ENCODE measurements at regions not wholly inside any gene's neighbourhood (a gene's known extent, or its start where the extent isn't known, plus 50 kb on each side); places are given as distances from the start of the nearest gene placed in this dataset.

DNA sequence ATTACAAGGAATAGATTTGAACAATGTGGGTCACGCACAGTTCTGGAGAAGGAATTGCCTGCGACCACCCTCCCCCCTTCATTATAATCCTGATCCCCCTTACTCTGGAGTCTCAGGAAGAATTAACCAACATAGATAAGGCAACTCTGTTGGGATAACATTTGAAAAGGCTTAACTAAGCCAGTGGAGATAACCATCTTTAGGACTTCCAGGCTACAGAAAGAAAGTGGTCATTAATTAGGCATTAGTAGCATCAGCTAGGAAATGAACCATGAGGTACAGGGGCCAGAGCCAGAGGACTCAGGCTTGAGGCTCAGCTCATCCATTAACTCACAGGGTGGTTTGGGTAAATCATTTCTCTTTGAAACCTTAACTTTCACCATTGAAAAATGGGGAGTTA, 720.0 kb upstream of the API5 start:
- H3K36me3 Mint-ChIP-seq (ENCODE audit: low read depth) = no peaks in the 10 kb centered on the region
- no peak overlapping the region for H3K4me3 Mint-ChIP-seq
- CTCF ChIA-PET = no interaction called here
- POLR2A ChIA-PET = no interaction called here
- TF ChIP-seq, protein P1, sequence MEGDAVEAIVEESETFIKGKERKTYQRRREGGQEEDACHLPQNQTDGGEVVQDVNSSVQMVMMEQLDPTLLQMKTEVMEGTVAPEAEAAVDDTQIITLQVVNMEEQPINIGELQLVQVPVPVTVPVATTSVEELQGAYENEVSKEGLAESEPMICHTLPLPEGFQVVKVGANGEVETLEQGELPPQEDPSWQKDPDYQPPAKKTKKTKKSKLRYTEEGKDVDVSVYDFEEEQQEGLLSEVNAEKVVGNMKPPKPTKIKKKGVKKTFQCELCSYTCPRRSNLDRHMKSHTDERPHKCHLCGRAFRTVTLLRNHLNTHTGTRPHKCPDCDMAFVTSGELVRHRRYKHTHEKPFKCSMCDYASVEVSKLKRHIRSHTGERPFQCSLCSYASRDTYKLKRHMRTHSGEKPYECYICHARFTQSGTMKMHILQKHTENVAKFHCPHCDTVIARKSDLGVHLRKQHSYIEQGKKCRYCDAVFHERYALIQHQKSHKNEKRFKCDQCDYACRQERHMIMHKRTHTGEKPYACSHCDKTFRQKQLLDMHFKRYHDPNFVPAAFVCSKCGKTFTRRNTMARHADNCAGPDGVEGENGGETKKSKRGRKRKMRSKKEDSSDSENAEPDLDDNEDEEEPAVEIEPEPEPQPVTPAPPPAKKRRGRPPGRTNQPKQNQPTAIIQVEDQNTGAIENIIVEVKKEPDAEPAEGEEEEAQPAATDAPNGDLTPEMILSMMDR (IDR thresholded peaks at IDR 0.05) = no peak
- no peaks in the 10 kb centered on the region for H3K4me1 Mint-ChIP-seq (ENCODE audit: low read depth)
- peaks cover 2% of the 10 kb centered on the region for H3K9me3 Mint-ChIP-seq
- DNase-seq (no peak), ATAC-seq (no peak)
- intact Hi-C loops (cut with micrococcal nuclease) = no loop called here
- H3K27ac Mint-ChIP-seq = no peak overlapping the region
- H3K27me3 Mint-ChIP-seq = no peaks in the 10 kb centered on the region

DNA sequence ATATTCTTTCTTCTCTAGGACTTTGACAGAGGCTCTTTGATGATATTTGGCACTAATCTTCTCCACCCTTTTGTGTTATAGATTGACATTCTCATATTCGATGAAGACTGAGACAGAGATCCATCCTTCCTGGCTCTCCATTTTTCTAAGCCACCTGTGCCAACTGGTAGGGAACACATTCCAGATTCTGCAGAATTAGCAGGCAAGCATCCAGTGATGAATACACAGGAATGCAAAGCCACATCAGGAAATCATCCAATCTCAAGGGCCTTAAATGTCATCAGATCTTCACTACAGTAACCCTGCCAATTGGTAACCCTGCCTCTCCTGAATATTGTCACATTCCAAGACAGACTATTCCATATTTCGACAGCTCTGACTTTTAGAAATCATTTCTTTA, 718.4 kb upstream of the API5 start:
- Mint-ChIP-seq H3K4me1 (ENCODE audit: low read depth) (no peaks in the 10 kb centered on the region), H3K27me3 (no peaks in the 10 kb centered on the region), H3K4me3 (no peak overlapping the region), H3K27ac (no peak overlapping the region), H3K9me3 (peaks cover 3% of the 10 kb centered on the region), H3K36me3 (ENCODE audit: low read depth) (no peaks in the 10 kb centered on the region)
- POLR2A ChIA-PET = no interaction called here
- ATAC-seq (no peak), DNase-seq (no peak)
- TF ChIP-seq, protein P1 (IDR thresholded peaks at IDR 0.05) = no peak
- CTCF ChIA-PET = no interaction called here
- intact Hi-C loops (cut with micrococcal nuclease) = no loop called here

DNA sequence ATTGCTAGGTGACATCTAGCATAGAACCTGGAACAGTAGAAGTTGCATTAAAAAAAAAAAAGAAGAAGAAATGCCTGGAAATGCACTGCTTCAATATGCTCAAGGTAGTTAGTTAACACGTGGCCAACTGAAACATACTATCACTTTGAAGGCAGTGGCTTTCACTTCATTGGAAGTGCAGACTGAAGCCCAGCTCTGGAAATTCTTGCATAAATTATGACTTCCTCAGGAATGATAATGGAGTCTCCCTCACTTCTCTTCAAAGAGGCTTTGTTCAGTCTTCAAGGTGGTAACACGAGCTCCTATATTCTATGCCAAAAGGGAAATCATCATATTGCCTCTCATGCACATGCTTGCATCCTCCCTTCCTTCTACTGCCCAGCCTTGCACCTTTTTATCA, 715.9 kb upstream of the API5 start:
- no peaks in the 10 kb centered on the region for H3K27me3 Mint-ChIP-seq
- no peak overlapping the region for H3K27ac Mint-ChIP-seq
- intact Hi-C loops (cut with micrococcal nuclease) = no loop called here
- no peak for DNase-seq
- CTCF ChIA-PET = no interaction called here
- H3K9me3 Mint-ChIP-seq = peaks cover 3% of the 10 kb centered on the region
- TF ChIP-seq, protein P1 (IDR thresholded peaks at IDR 0.05) = no peak
- H3K4me3 Mint-ChIP-seq = no peak overlapping the region
- ATAC-seq = no peak
- H3K4me1 Mint-ChIP-seq (ENCODE audit: low read depth) = no peaks in the 10 kb centered on the region
- POLR2A ChIA-PET = no interaction called here
- no peaks in the 10 kb centered on the region for H3K36me3 Mint-ChIP-seq (ENCODE audit: low read depth)

DNA sequence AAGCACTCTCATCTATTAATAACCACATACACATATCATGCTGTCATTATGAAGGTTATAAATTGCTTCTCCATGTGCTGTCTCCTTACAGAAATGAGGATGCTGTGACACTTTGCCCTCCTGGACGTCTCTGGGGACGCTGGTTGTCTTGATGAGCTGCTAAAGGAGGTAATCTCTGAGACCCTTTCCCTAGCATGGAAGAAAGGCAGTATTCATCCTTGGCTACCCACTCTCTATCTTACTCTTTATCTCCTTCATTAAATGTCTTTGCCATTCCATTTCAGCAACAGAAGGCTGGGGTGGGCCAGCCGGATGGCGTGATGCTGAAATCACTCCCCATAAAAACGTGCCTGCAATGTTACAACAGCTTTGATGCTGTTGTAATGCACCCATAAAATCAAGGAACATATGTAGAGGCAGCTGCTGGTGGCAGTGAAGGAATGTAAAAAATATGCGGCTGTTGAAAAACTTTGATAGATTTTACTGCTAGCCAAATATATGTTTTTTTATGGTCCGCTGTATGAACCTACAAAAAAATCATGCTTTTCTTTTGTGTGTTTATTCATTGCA, 715.1 kb upstream of the API5 start:
- H3K4me1 Mint-ChIP-seq (ENCODE audit: low read depth) = no peaks in the 10 kb centered on the region
- no peak for ATAC-seq
- no peak for DNase-seq
- no peaks in the 10 kb centered on the region for H3K27me3 Mint-ChIP-seq
- H3K4me3 Mint-ChIP-seq = no peak overlapping the region
- TF ChIP-seq, protein P1 (IDR thresholded peaks at IDR 0.05) = no peak
- H3K9me3 Mint-ChIP-seq = peaks cover 3% of the 10 kb centered on the region
- no peaks in the 10 kb centered on the region for H3K36me3 Mint-ChIP-seq (ENCODE audit: low read depth)
- no peak overlapping the region for H3K27ac Mint-ChIP-seq
- CTCF ChIA-PET = no interaction called here
- POLR2A ChIA-PET = no interaction called here
- intact Hi-C loops (cut with micrococcal nuclease) = no loop called here

DNA sequence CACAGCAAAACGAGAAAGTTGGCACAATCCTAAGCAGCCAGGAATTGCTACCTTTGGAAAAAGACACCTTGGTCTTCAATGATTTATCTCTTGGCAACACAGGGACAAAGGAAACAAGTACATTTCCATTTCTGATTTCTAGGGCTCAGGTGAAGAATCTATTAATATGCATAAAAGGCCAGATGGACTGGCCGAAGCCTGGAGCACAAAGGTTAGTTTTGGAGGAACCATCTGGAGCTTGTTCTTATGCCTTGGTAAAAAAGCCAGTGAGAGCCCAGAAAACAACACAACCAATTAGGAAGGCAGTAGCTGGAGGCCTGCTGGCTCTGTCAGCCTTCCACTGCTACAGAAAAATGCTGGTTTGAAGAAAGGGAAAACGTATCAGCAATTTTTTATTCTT, 713.5 kb upstream of the API5 start:
- no peaks in the 10 kb centered on the region for H3K36me3 Mint-ChIP-seq (ENCODE audit: low read depth)

More for the DNA sequence above, 713.5 kb upstream of the API5 start:
- Mint-ChIP-seq H3K4me3 (no peak overlapping the region), H3K27me3 (no peaks in the 10 kb centered on the region), H3K27ac (no peak overlapping the region), H3K9me3 (peaks cover 6% of the 10 kb centered on the region), H3K4me1 (ENCODE audit: low read depth) (no peaks in the 10 kb centered on the region)
- intact Hi-C loops (cut with micrococcal nuclease) = no loop called here
- CTCF ChIA-PET = no interaction called here
- POLR2A ChIA-PET = no interaction called here
- TF ChIP-seq, protein P1 (IDR thresholded peaks at IDR 0.05) = no peak
- no peak for ATAC-seq
- DNase-seq = no peak

Measured in activated CD8-positive, alpha-beta T cell treated with anti-CD3 and anti-CD28 coated beads for 36 hours (primary cell).